CD14-positive monocyte (primary cell): ENCODE measurements at regions not wholly inside any gene's neighbourhood (a gene's known extent, or its start where the extent isn't known, plus 50 kb on each side); places are given as distances from the start of the nearest gene placed in this dataset.
"Not testable (repeated sequence)": the region's sequence is repeated elsewhere in the genome, so short reads cannot be mapped to it uniquely, and the experiment has no call there.

Source experiments
- DNase-seq, 3 donors: peaks; one replicate each; pipeline ENCODE4 v3.0.0-alpha.2; 2011 to 2022
- H2AFZ ChIP-seq: 2 replicates; pipeline ENCODE4 v1.6.0; 2012; ENCODE audit warnings: mild to moderate bottlenecking, low read depth, low read length, inconsistent platforms; ENCODE audit not compliant: insufficient read depth, poor library complexity, severe bottlenecking
- H3K27ac ChIP-seq, 2 donors: 1 replicate in 1 of 2; 2 replicates in 1 of 2; pipeline ENCODE4 v1.5.1; 2012 to 2013; ENCODE audit warnings: low read length in 2 of 2, control low read depth in 1 of 2, inconsistent platforms in 1 of 2, low read depth in 1 of 2, mild to moderate bottlenecking in 1 of 2
- H3K27me3 ChIP-seq, 2 donors: one replicate each; pipeline versions ENCODE4 v1.6.0 to v1.6.1; 2011 to 2013; ENCODE audit warnings: low read length in 2 of 2; ENCODE audit not compliant: control insufficient read depth in 2 of 2, insufficient read depth in 2 of 2
- H3K36me3 ChIP-seq, 2 donors: replicated peaks in 1 of 2; 1 replicate in 1 of 2; 2 replicates in 1 of 2; pipeline versions ENCODE4 v1.5.1 to v1.6.1; 2012 to 2013; ENCODE audit warnings: low read length in 2 of 2, control low read depth in 1 of 2, inconsistent platforms in 1 of 2, mild to moderate bottlenecking in 1 of 2; ENCODE audit not compliant: insufficient read depth in 2 of 2, control insufficient read depth in 1 of 2
- H3K4me1 ChIP-seq, 2 donors: 1 replicate in 1 of 2; 2 replicates in 1 of 2; pipeline versions ENCODE4 v1.5.1 to v1.6.1; 2012 to 2013; ENCODE audit warnings: low read length in 2 of 2, control low read depth in 1 of 2, inconsistent platforms in 1 of 2, mild to moderate bottlenecking in 1 of 2, moderate library complexity in 1 of 2; ENCODE audit not compliant: insufficient read depth in 2 of 2, control insufficient read depth in 1 of 2
- H3K4me2 ChIP-seq: replicated peaks from 2 replicates; pipeline ENCODE3; 2012; ENCODE audit warnings: low read length, moderate library complexity, mild to moderate bottlenecking; ENCODE audit not compliant: poor library complexity, severe bottlenecking; ENCODE audit errors: extremely low read depth
- H3K4me3 ChIP-seq, 3 experiments: fragments of 200-600 bp in 1 of 3; sonication (generic) in 1 of 3; replicated peaks in 1 of 3; 1 replicate in 2 of 3; 2 replicates in 1 of 3; pipeline ENCODE4 v1.5.1; 2011 to 2013; ENCODE audit warnings: low read length in 3 of 3, mild to moderate bottlenecking in 3 of 3, control low read depth in 2 of 3, low read depth in 2 of 3, inconsistent platforms in 1 of 3, moderate library complexity in 1 of 3
- H3K79me2 ChIP-seq: 2 replicates; pipeline ENCODE4 v1.6.0; 2012; ENCODE audit warnings: mild to moderate bottlenecking, control low read depth, inconsistent platforms, low read length, moderate library complexity; ENCODE audit not compliant: insufficient read depth
- H3K9ac ChIP-seq: 2 replicates; pipeline ENCODE4 v1.6.0; 2017; ENCODE audit warnings: low read length, mild to moderate bottlenecking; ENCODE audit not compliant: insufficient read depth, poor library complexity, severe bottlenecking
- H3K9me3 ChIP-seq, 2 donors: replicated peaks in 1 of 2; 1 replicate in 1 of 2; 2 replicates in 1 of 2; pipeline versions ENCODE4 v1.5.1 to v1.6.1; 2012 to 2013; ENCODE audit warnings: low read length in 2 of 2, control low read depth in 1 of 2; ENCODE audit not compliant: control insufficient read depth in 1 of 2, insufficient read depth in 1 of 2
- H4K20me1 ChIP-seq: 2 replicates; pipeline ENCODE4 v1.6.0; 2012; ENCODE audit warnings: mild to moderate bottlenecking, low read length, control low read depth, moderate library complexity; ENCODE audit not compliant: insufficient read depth
- H3K27ac Mint-ChIP-seq, 7 donors: one replicate each; pipeline ENCODE4 v1.8.0; 2020; ENCODE audit warnings: mild to moderate bottlenecking in 7 of 7, mixed read lengths in 7 of 7, moderate library complexity in 6 of 7, inconsistent platforms in 2 of 7
- H3K27me3 Mint-ChIP-seq, 3 donors: one replicate each; pipeline ENCODE4 v1.8.0; 2021 to 2022; ENCODE audit warnings: low read depth in 3 of 3, mild to moderate bottlenecking in 3 of 3, mixed read lengths in 3 of 3, moderate library complexity in 3 of 3, inconsistent platforms in 1 of 3
- H3K36me3 Mint-ChIP-seq, 2 donors: one replicate each; pipeline ENCODE4 v1.8.0; 2020; ENCODE audit warnings: mixed read lengths in 2 of 2, inconsistent platforms in 1 of 2, mild to moderate bottlenecking in 1 of 2
- H3K4me1 Mint-ChIP-seq: one replicate; pipeline ENCODE4 v1.8.0; 2020; ENCODE audit warnings: mild to moderate bottlenecking, mixed read lengths
- H3K4me3 Mint-ChIP-seq, 2 donors: one replicate each; pipeline ENCODE4 v1.8.0; 2020; ENCODE audit warnings: mild to moderate bottlenecking in 2 of 2, mixed read lengths in 2 of 2, moderate library complexity in 1 of 2
- H3K9me3 Mint-ChIP-seq, 7 donors: one replicate each; pipeline ENCODE4 v1.8.0; 2020 to 2022; ENCODE audit warnings: mixed read lengths in 7 of 7, mild to moderate bottlenecking in 6 of 7, moderate library complexity in 6 of 7, inconsistent platforms in 2 of 7
- CTCF ChIP-seq: fragments of 200-600 bp; IDR thresholded peaks from one replicate; pipeline ENCODE4 v1.8.0; 2022; ENCODE audit warnings: antibody characterized with exemption, mild to moderate bottlenecking
- WGBS: methylation state at CpG from one replicate; pipeline ENCODE4 v1.1.5; 2013; ENCODE audit warnings: missing lambda C conversion rate; ENCODE audit not compliant: insufficient coverage; 5-methylcytosine and 5-hydroxymethylcytosine counted together
- intact Hi-C, 2 donors: fragments of 100-400 bp; cut with micrococcal nuclease; formaldehyde crosslinking; loops; one replicate each; pipeline versions ENCODE4 v1.15.0 to v1.15.1; 2023

- Histone ChIP-seq H3K36me3 (no peaks in the 10 kb centered on the region), H3K9ac (no peak overlapping the region), H3K4me1 (no peaks in the 10 kb centered on the region), H3K4me2 (no peak overlapping the region), H3K27me3 (no peaks in the 10 kb centered on the region), H3K79me2 (no peaks in the 10 kb centered on the region), H4K20me1 (no peaks in the 10 kb centered on the region), H3K4me3 (no peak overlapping the region), H3K27ac (no peak overlapping the region), H3K9me3 (peaks cover 0 to 8% of the 10 kb centered on the region in 2 donors), H2AFZ (no peak overlapping the region)
- H3K36me3 Mint-ChIP-seq = no peaks in the 10 kb centered on the region
- intact Hi-C loops = no loop called here
- no peak for TF ChIP-seq CTCF
- DNase-seq = no peak
- no peak overlapping the region for H3K4me3 Mint-ChIP-seq
- WGBS = no CpG with 5 or more reads among the region's 3 CpGs
- H3K27me3 Mint-ChIP-seq = peaks cover 0 to 7% (median 1%) of the 10 kb centered on the region in 3 donors
- peaks cover 0 to 3% (median 0%) of the 10 kb centered on the region in 7 donors for H3K9me3 Mint-ChIP-seq
- H3K4me1 Mint-ChIP-seq = peaks cover 2% of the 10 kb centered on the region
- H3K27ac Mint-ChIP-seq = peak overlapping the region in 1 of 7 donors; percentile 53
Measured at GRCh38 chrX:3520458-3520857, 174.0 kb upstream of the MXRA5 start.

- DNase-seq, H3K79me2 ChIP-seq, H4K20me1 ChIP-seq, intact Hi-C loops, H3K4me3 ChIP-seq, H3K9ac ChIP-seq, H3K36me3 Mint-ChIP-seq, H3K4me2 ChIP-seq, H3K9me3 Mint-ChIP-seq, H3K36me3 ChIP-seq, H3K27me3 Mint-ChIP-seq, H3K27ac ChIP-seq, H3K9me3 ChIP-seq, H3K4me3 Mint-ChIP-seq, H3K4me1 Mint-ChIP-seq, H3K4me1 ChIP-seq, H2AFZ ChIP-seq, H3K27me3 ChIP-seq: not testable (repeated sequence)
- WGBS = no CpG with 5 or more reads among the region's 8 CpGs
- H3K27ac Mint-ChIP-seq = peak overlapping the region in 1 of 7 donors; percentile 37
Measured at GRCh38 chrX:3519384-3519783, 172.9 kb upstream of the MXRA5 start.
